Fibroblast of skin of right biceps (primary cell): ENCODE measurements at regions not wholly inside any gene's neighbourhood (a gene's known extent, or its start where the extent isn't known, plus 50 kb on each side); places are given as distances from the start of the nearest gene placed in this dataset.

Source experiments
- DNase-seq: peaks from one replicate; pipeline ENCODE4 v3.0.0-alpha.2; 2013

DNA sequence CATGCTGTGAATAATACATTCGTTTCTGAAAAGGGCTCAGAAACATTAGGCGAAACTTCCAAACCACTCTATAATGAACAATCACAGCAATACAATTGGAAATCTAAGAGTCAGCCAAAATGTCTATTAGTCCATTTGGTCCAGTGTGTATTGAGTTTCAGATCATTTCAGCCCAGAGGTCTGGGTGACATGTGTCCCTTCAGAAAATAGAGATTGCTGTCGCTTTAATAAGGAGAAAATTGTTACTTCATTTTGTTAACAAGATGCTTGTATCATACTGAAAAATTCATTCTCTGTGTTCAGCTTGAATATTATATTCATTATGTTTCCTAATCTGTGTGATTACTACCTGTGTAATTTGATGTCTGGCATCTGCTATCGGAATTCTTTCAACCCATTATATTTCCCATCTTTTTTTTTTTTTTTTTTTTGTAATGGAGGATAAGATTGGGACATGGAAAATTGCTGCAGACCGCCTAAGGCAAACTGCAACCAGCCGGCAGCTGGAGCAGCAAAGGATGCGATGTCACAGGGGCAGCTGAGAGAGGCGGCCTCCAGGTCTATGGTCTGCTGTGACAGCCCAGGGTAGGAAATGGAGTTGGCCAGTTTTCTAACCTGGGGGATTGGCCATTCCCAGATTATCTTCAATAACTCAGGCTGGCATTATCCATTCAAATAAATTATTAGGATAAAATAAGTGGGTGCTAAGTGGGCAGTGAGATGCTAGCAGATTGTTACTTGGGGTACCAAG lies 170.9 kb upstream of the NPVF start:
- DNase-seq: no peak

DNA sequence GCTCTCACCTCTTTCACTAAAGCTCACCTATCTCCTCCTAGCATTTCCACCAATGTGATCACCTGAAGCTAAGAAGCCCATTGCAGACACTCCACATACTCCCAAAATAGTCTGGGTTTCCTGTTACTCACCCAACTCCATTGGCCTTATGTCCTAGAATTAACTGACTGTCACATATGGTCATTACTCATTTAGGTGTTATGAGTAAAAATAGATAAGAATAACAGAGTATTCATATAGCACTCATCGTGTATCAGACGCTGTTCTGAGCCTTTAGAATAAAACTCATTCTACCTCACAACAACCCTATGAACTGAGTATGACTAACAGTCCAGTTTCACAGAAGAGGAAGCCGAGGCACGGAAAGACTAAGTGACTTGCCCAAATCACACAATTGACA lies 174.2 kb upstream of the NPVF start:
- no peak for DNase-seq

DNA sequence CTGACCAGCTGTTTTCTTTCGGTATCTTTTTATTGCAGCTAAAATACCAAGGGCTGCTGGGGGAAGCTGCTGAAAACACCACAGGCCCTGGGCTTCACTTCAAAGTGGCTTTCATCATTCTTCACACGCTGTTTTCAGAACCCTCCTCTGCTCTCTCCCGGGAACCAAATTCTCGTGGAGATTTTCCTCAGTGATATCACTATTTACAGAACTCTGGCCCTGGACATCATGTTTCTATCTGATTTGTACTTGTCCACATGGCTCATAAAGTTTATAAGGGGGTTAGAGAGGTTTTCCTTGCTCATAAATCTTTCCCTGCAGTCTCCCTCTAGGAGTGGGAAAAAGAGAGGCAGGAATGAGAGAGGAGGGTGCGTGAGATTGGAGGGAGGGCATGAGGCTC lies 177.4 kb upstream of the NPVF start:
- no peak for DNase-seq

DNA sequence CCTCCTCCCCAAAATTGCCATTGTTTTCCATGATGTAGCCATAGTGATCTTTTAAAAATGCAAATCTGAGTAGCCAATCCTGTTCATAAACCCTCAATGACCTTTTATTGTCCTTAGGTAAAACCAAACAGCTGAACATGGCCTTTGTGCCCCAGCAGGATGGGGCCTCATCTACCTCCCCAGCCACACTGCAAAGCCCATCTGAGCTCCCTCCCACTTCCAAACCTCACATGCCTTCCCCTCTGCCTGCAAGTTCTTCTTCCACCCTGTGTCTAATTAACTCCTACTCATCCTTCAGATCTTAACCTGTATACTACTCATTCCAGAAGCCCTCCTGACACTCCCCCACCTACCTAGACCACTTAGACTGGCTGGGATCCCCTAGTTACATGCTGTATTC lies 178.8 kb upstream of the NPVF start:
- DNase-seq: no peak

DNA sequence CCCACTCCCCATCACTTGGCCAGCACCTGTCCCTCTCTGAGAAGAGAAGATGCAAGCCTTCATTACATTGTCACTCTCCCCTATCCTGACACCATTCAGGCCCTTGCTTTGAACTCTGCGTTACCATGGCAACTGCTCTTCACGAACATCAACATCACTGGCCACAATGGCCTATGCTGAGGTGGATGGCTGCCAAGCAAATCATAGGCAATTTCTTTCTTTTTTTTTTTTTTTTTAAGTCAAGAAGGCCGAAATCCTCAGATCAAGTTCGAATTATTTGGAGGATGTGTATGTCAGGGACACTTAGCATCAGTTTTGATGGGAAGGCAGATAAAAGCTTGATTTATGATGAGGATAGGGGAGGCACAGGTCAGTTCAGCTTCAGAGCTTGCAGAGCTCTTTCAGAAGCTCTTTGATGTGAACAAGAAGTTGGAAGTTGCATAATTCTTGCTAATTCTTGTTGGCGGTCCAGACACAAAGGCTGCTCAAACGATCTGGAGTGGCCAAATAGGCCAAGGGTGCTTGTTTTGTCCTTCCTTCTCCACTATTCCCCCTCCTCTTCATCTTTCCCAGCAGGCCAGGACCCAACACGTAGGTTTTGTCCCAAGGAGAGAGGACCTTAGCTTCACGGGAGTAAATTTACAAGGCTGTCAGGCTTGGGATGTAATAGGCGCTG lies 179.9 kb upstream of the NPVF start:
- DNase-seq: no peak

- no peak for DNase-seq
Observed at GRCh38 chr7:25408876-25409275, 180.6 kb upstream of the NPVF start.

- DNase-seq: no peak
Observed at GRCh38 chr7:25409897-25410636, 181.8 kb upstream of the NPVF start.

DNA sequence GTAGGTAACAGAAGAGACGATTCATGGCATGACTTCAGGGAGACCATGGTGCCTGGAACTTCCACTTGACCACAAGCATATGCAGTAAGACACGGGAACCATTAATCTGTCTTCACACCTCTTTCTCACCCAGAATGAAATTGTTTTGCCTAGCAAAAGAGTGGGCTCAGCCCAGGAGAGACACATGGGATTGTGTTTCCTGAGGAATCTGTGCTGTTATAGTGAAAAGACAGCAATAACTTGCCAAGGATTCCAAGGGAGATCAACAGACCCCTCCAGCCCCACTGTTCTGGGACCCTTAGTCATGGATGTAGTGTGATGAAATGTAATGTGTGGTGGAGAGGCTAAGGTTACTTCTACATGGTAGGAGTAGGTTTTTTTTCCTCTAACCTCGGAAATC lies 192.5 kb upstream of the NPVF start:
- no peak for DNase-seq

DNA sequence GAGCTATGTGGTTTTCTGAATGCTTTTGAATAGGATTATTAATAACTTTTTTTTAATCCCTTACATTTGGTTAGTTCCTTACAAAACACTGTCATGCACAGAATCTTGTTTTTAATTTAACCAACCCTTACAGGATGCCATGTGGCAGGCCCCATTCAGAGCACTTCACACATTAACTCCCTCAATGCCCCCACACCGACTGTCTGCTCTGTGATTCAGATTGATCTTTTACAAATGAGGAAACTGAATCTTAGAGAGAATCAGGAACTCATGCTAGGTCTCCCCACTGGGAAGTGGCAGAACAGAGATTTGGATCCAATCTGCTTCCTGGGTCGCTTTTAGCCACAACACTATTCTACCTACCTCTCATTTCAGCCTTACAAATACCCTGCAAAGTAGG lies 195.8 kb upstream of the NPVF start:
- no peak for DNase-seq

DNA sequence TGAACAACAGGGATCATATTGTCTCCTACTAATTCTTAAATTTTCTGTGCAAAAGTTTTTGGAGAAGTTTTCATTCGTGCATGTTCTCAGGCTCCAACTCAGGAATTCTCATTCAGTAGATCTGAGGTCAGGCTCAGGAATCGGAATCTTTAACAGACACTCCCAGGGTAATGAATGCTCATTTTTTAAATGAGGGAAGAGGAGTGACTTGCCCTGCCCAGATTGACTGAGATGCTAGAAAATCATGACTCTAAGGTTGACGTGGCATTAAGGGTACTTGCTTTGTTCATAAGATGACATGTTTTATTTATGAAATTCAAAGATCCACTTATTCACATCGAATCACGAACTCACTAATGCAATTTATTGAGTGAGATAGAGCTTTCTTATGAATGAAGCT lies 196.6 kb upstream of the NPVF start:
- no peak for DNase-seq

- DNase-seq: no peak
Observed at GRCh38 chr7:25427721-25428120, 199.4 kb upstream of the NPVF start.

DNA sequence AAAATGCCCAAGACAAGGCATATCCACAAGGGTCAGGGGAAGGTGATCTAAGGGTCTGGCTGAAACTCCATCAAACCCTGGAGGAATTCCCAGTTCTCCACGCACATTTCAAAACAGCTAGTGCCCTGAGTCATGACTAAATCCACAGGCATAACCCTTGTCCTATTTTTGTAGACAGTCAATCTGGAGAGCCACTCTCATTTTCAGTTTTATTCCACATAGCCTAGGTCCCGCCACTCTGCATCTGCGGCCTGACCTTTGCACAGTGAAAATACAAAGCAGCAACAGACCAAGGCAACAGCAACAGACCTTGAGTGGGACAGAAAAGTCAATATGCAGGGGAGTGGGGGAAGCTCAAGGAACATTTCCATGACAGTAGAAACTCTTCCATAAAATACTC lies 201.4 kb upstream of the NPVF start:
- DNase-seq: peak; percentile 14

DNA sequence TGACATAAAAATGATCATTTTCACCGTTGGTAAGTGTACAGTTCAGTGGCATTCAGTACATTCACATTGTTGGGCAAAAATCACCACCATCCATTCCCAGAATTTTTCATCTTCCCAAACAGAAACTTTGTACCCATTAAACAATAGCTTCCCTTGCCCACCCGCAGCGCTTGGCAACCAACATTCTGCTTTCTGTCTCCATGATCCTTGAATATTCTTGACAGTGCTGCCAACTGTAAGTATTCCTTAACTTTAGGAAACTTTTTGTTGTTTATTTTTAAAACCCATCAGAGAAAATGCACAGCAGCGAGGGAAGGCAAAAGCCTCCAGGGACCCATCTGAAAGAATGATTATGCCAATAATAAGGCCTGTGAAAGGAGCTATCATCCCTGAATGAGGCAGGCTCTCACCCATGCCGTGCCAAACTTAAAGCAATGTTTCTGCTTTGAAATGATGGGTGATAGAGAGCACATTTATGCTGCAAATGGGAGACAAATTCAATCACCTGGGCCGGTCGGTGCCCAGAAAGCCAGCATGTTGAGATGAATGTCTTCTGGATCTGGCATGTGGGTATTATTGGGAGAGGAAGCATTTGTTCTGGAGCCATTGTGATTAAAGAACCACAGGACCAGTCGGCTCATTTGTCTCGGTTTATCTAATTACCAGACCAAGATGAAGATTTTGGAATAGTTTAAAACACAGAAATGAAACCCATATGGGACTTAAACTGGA lies 202.1 kb upstream of the NPVF start:
- no peak for DNase-seq

DNA sequence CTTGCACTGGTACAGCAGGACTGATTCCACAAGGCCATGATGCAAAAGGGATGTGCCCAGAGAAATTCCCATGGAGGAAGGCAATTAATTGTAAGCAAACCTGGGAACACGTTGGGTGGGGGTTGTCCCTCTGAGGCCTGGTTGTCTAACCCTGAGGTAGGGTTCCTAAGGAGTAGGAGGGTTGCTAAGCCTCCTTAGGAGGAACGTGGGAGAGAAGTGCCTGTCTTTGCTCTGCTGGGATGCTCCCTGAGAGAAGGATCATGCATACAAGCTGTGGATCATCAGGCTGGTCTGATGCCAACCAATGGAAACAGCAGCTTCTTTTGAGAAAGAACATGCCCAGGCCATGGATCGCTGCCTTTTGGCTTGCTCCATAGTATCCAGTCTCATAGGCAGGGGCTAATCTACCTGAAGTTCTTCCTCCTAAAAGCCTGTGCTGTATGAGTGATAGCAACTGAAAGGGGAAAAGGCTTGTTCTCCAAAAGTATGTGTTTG lies 203.7 kb upstream of the NPVF start:
- DNase-seq: no peak

- DNase-seq: no peak
Observed at GRCh38 chr7:25432807-25433206, 204.5 kb upstream of the NPVF start.

DNA sequence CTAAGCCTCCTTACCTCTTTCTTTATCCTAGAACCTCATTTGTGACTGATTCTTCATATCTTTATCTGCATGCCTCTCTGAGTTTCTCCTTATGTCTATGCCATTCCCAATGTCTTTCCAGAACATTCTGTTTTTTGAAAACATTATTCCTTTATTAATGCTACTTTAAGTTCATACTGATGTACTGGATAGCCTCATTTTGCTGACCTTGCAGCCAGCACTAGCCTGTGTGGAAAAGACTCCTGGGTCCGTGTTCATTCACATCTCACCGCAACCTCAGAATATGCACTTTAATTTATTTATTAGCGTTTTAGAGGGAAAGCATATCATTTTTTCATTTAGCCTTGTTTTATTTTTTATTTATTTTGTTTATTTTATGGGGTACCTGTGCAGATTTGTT lies 208.1 kb upstream of the NPVF start:
- DNase-seq: no peak

- no peak for DNase-seq
Observed at GRCh38 chr7:25437308-25437707, 209.0 kb upstream of the NPVF start.

GRCh38 chr7:25444991-25445390 lies 216.7 kb upstream of the NPVF start:
- DNase-seq: no peak

GRCh38 chr7:25448301-25448700 lies 220.0 kb upstream of the NPVF start:
- DNase-seq: no peak

GRCh38 chr7:25454020-25454419 lies 225.7 kb upstream of the NPVF start:
- DNase-seq: no peak

DNA sequence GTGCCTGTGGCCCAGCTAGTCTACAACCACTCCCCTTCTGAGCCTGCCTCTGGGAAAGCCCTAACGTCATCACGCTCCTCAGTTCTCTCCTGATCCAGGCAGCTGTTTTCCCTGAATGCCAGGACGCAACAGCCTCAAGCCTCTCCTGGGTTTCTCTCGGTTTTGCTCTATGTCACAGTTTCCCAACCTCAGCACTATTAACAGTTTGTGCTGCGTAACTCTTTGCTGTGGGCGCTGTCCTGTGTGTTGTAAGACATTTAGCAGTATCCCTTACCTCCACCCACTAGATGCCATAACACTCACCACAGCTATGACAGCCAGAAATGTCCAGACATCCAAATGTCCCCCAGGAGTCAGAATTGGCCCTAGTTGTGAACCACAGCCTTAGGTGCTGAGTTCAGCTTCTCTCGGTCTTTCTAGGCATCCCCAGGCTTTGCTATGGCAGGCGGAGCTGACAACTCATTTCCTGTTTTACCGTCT lies 226.3 kb upstream of the NPVF start:
- DNase-seq: peak; percentile 6

DNA sequence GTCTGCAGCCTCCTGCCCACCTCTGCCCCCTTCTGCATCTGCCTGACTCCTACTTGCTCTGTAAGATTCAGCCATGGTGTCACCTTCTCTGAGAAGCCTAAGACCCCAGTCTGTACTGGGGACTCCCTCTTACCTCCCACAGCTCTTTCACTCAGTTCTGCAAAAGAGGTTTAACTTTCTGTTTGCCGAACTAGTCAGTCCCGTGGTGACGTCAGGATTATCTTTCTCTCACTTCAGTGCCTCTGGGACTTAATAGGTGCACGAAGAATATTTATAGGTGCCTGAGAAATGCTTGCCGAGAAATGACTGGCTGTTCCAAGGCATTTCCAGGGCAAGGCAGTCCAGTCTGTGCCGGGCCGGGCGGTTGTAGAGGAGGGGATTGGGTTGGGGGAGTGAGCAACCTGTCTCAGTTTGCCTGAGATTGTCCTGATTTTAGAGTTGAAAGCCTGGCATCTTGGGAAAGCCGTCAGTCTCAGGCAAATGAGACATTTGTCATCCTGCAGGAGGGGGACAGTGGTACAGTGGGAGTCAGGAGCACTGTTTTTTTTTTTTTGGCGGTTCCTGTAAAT lies 227.5 kb upstream of the NPVF start:
- DNase-seq: no peak
